Panc1 (cell line): ENCODE measurements at regions not wholly inside any gene's neighbourhood (a gene's known extent, or its start where the extent isn't known, plus 50 kb on each side); places are given as distances from the start of the nearest gene placed in this dataset.

ENCODE experiments used
- ATAC-seq: fragments of 200-7000 bp; cut with Tn5 transposase; 2 replicates; pipeline ENCODE4 v1.9.1; 2020; ENCODE audit warnings: mild to moderate bottlenecking, moderate library complexity
- BruUV-seq: library from RNA; stranded (reverse); fragments of 400-500 nt; replicated peaks from 2 replicates; lab custom pipeline; 2021; lab: Mats Ljungman, UMichigan
- CTCF ChIA-PET: fragments of 300-600 bp; sonication (Branson Sonifier 250); formaldehyde crosslinking; loops from one replicate; lab custom pipeline; 2022; ENCODE audit warnings: antibody characterized with exemption; lab: Charles Lee
- POLR2A ChIA-PET: fragments of 300-600 bp; sonication (Branson Sonifier 250); formaldehyde crosslinking; loops from one replicate; lab custom pipeline; 2022; ENCODE audit warnings: antibody characterized with exemption; lab: Charles Lee
- DNase-seq: peaks from one replicate; pipeline ENCODE4 v3.0.0-alpha.2; 2010; ENCODE audit warnings: low read depth, low spot score
- H3K27ac ChIP-seq: 2 replicates; pipeline ENCODE4 v1.5.1; 2011; ENCODE audit warnings: mild to moderate bottlenecking, low read length, inconsistent platforms
- H3K27me3 ChIP-seq: fragments of 200-500 bp; sonication (Bioruptor generic); 2 replicates; pipeline ENCODE4 v1.6.0; 2014; ENCODE audit warnings: low read length, inconsistent platforms; ENCODE audit not compliant: control insufficient read depth, insufficient read depth
- H3K36me3 ChIP-seq: fragments of 200-500 bp; sonication (Bioruptor generic); 2 replicates; pipeline ENCODE4 v1.5.1; 2014; ENCODE audit warnings: inconsistent platforms, mild to moderate bottlenecking, low read length, moderate library complexity; ENCODE audit not compliant: control insufficient read depth, insufficient read depth
- H3K4me1 ChIP-seq: 2 replicates; pipeline ENCODE4 v1.5.1; 2011; ENCODE audit warnings: inconsistent platforms, mild to moderate bottlenecking, low read length, moderate library complexity; ENCODE audit not compliant: control insufficient read depth, insufficient read depth
- H3K4me3 ChIP-seq, 2 experiments: 2 replicates each; pipeline ENCODE4 v1.5.1; 2011 to 2012; ENCODE audit warnings: low read depth in 2 of 2, low read length in 2 of 2, mild to moderate bottlenecking in 2 of 2, inconsistent platforms in 1 of 2, moderate library complexity in 1 of 2
- H3K9me3 ChIP-seq: fragments of 200-500 bp; sonication (Bioruptor generic); 2 replicates; pipeline ENCODE4 v1.5.1; 2014; ENCODE audit warnings: low read depth, mild to moderate bottlenecking, inconsistent platforms, low read length, moderate library complexity; ENCODE audit not compliant: control insufficient read depth, insufficient read depth
- CTCF ChIP-seq: fragments of 450-650 bp; IDR thresholded peaks from 2 replicates; pipeline ENCODE4 v1.5.1; 2017; ENCODE audit warnings: mild to moderate bottlenecking
- POLR2AphosphoS5 ChIP-seq: IDR thresholded peaks from 2 replicates; pipeline ENCODE4 v1.6.1; 2012; ENCODE audit warnings: mild to moderate bottlenecking, low read depth, low read length, moderate library complexity
- REST ChIP-seq, 2 experiments: IDR thresholded peaks; 2 replicates each; pipeline ENCODE4 v1.6.1; 2011 to 2012; ENCODE audit warnings: low read depth in 2 of 2, control low read depth in 1 of 2, low read length in 1 of 2, mild to moderate bottlenecking in 1 of 2, moderate library complexity in 1 of 2; ENCODE audit not compliant: insufficient read depth in 1 of 2
- SIN3A ChIP-seq: IDR thresholded peaks from 2 replicates; pipeline ENCODE4 v1.6.1; 2012; ENCODE audit warnings: low read depth, mild to moderate bottlenecking, low read length, moderate library complexity, borderline replicate concordance; ENCODE audit not compliant: insufficient read depth
- TCF7L2 ChIP-seq: IDR thresholded peaks from 2 replicates; pipeline ENCODE4 v1.6.1; 2011; ENCODE audit warnings: mild to moderate bottlenecking, low read depth, low read length, inconsistent platforms
- in situ Hi-C: cut with HindIII; loops from 2 replicates; pipeline ENCODE4 v1.10.0; 2016; ENCODE audit warnings: low sequenced_read_pairs, low pct_unique_long_range_greater_than_20kb
- intact Hi-C: fragments of 100-400 bp; cut with micrococcal nuclease; formaldehyde crosslinking; loops from one replicate; pipeline ENCODE4 v1.10.0; 2022; ENCODE audit not compliant: unreplicated experiment

GRCh38 chr1:5716126-5716525, 276.1 kb downstream of the NPHP4 start:
- BruUV-seq: no TSS peak
- no peaks in the 10 kb centered on the region for H3K4me1 ChIP-seq
- H3K9me3 ChIP-seq: no peaks in the 10 kb centered on the region
- H3K4me3 ChIP-seq: no peak overlapping the region
- ATAC-seq: no peak
- ChIA-PET POLR2A (no interaction called here), CTCF (no interaction called here)
- in situ Hi-C loops (no loop called here), intact Hi-C loops (no loop called here)
- no peaks in the 10 kb centered on the region; the same call in 1 of the 2 replicates for H3K27me3 ChIP-seq
- no peak overlapping the region for H3K27ac ChIP-seq
- TF ChIP-seq CTCF (no peak), SIN3A (no peak), TCF7L2 (no peak), REST (IDR thresholded peaks at IDR 0.05; ENCODE audit: insufficient read depth in 1 of 2, low read depth in 2 of 2, low read length in 1 of 2) (no peak), POLR2AphosphoS5 (no peak)
- H3K36me3 ChIP-seq: no peaks in the 10 kb centered on the region
- DNase-seq: no peak

GRCh38 chr1:5713101-5714010, 278.9 kb downstream of the NPHP4 start:
- intact Hi-C loops: no loop called here
- Histone ChIP-seq H3K4me1 (no peaks in the 10 kb centered on the region), H3K9me3 (no peaks in the 10 kb centered on the region), H3K4me3 (no peak overlapping the region), H3K36me3 (no peaks in the 10 kb centered on the region), H3K27ac (no peak overlapping the region), H3K27me3 (no peaks in the 10 kb centered on the region; the same call in 1 of the 2 replicates)
- CTCF ChIA-PET: no interaction called here
- in situ Hi-C loops: no loop called here
- no peak for DNase-seq
- no peak for ATAC-seq
- TF ChIP-seq TCF7L2: no peak
- POLR2A ChIA-PET: no interaction called here
- no TSS peak for BruUV-seq
